Progenitor cell of endocrine pancreas (in vitro differentiated cells): ENCODE measurements at regions not wholly inside any gene's neighbourhood (a gene's known extent, or its start where the extent isn't known, plus 50 kb on each side); places are given as distances from the start of the nearest gene placed in this dataset.
A peak's percentile ranks its signal among the peaks of the same experiment; 100 is the strongest.

Experiments
- DNase-seq: peaks from one replicate; pipeline ENCODE4 v3.0.0; 2021; ENCODE audit warnings: low spot score; ENCODE audit not compliant: unreplicated experiment
- H3K27ac Mint-ChIP-seq: 2 replicates; pipeline ENCODE4 v1.8.0; 2021; ENCODE audit warnings: mild to moderate bottlenecking, moderate library complexity, mixed read lengths
- H3K27me3 Mint-ChIP-seq: 2 replicates; pipeline ENCODE4 v1.8.0; 2021; ENCODE audit warnings: mixed read lengths
- H3K36me3 Mint-ChIP-seq: 2 replicates; pipeline ENCODE4 v1.8.0; 2022; ENCODE audit warnings: mixed read lengths; ENCODE audit not compliant: insufficient read depth
- H3K4me1 Mint-ChIP-seq: 2 replicates; pipeline ENCODE4 v1.8.0; 2021; ENCODE audit warnings: low read depth, mixed read lengths
- H3K4me3 Mint-ChIP-seq: 2 replicates; pipeline ENCODE4 v1.8.0; 2021; ENCODE audit warnings: low read depth, mild to moderate bottlenecking, moderate library complexity, mixed read lengths
- H3K9me3 Mint-ChIP-seq: 2 replicates; pipeline ENCODE4 v1.8.0; 2021; ENCODE audit warnings: low read depth, mixed read lengths
- TF ChIP-seq, protein P1 (sequence below): fragments of 200-600 bp; sonication (generic); IDR thresholded peaks from one replicate; pipeline ENCODE4 v1.5.0; 2021; ENCODE audit warnings: antibody characterized with exemption, mild to moderate bottlenecking; ENCODE audit not compliant: unreplicated experiment

DNA sequence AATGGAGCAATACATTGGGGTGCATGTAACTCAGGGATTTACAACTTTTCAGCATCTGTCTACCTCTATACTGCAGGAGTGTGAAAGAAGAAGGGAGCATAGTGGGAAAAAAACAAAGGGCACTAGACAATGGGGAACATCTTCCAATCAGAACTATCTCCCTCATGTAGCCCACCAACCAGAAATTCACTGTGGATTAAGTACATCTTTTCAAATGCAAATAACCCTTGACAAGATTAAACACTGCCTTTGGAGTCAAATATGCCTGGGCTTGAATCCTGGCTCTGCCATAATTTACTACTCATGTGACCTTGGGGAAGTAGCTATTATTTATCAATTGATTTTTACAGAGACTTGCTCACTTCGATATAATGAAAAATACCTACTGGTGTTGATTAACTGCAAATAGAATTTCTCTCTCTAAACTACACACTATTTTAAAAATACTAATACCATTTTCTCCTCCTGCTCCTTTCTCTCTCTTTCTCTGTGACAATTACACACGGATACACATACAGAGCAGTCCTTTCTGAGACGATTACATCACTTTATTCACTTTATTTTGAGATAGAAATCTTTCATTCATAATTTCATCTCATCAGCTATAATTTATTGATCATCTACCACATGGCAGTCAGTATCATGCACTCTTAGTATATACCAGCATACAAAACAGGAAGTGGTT is 783.7 kb downstream of the FRK start:
- H3K27ac Mint-ChIP-seq = no peak overlapping the region
- H3K9me3 Mint-ChIP-seq = peaks cover under 1% of the 10 kb centered on the region
- H3K36me3 Mint-ChIP-seq = no peaks in the 10 kb centered on the region
- H3K27me3 Mint-ChIP-seq = no peaks in the 10 kb centered on the region
- no peak overlapping the region for H3K4me3 Mint-ChIP-seq
- peaks cover 7% of the 10 kb centered on the region for H3K4me1 Mint-ChIP-seq
- TF ChIP-seq, protein P1, sequence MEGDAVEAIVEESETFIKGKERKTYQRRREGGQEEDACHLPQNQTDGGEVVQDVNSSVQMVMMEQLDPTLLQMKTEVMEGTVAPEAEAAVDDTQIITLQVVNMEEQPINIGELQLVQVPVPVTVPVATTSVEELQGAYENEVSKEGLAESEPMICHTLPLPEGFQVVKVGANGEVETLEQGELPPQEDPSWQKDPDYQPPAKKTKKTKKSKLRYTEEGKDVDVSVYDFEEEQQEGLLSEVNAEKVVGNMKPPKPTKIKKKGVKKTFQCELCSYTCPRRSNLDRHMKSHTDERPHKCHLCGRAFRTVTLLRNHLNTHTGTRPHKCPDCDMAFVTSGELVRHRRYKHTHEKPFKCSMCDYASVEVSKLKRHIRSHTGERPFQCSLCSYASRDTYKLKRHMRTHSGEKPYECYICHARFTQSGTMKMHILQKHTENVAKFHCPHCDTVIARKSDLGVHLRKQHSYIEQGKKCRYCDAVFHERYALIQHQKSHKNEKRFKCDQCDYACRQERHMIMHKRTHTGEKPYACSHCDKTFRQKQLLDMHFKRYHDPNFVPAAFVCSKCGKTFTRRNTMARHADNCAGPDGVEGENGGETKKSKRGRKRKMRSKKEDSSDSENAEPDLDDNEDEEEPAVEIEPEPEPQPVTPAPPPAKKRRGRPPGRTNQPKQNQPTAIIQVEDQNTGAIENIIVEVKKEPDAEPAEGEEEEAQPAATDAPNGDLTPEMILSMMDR = no peak
- DNase-seq = no peak

- H3K4me1 Mint-ChIP-seq = peaks cover 7% of the 10 kb centered on the region
- no peak overlapping the region for H3K27ac Mint-ChIP-seq
- H3K4me3 Mint-ChIP-seq = no peak overlapping the region
- H3K9me3 Mint-ChIP-seq = peaks cover 3% of the 10 kb centered on the region
- no peaks in the 10 kb centered on the region for H3K27me3 Mint-ChIP-seq
- TF ChIP-seq, protein P1 = no peak
- H3K36me3 Mint-ChIP-seq = no peaks in the 10 kb centered on the region
- no peak for DNase-seq
These were observed 788.4 kb downstream of the FRK start for GRCh38 chr6:115272311-115272710.

GRCh38 chr6:115271434-115271833 is 789.3 kb downstream of the FRK start:
- TF ChIP-seq, protein P1 = peak; percentile 25
- Mint-ChIP-seq H3K9me3 (peaks cover 3% of the 10 kb centered on the region), H3K4me1 (peaks cover 7% of the 10 kb centered on the region), H3K4me3 (no peak overlapping the region), H3K36me3 (no peaks in the 10 kb centered on the region), H3K27me3 (no peaks in the 10 kb centered on the region), H3K27ac (no peak overlapping the region)
- no peak for DNase-seq

DNA sequence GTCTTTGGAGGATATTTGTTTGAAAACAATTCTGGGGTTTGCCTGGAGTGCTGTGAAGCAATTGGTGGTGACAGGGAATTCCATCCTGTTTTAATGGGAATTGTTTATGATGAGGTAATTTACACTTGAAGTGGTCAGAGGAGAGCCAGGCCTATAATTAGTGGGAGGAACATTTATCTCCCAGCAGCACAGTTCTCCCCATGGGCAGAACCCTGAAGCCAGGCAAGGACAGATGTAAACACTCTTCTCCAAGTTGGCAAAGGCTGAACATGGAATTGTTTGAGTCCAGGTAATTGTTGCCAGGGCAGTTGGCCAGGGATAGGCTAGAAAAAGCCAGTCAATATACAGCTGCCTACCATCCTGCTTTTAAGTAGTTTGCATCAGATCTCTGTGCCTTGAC is 789.7 kb downstream of the FRK start:
- Mint-ChIP-seq H3K4me1 (peaks cover 11% of the 10 kb centered on the region), H3K4me3 (no peak overlapping the region), H3K9me3 (peaks cover 3% of the 10 kb centered on the region), H3K27me3 (no peaks in the 10 kb centered on the region), H3K36me3 (no peaks in the 10 kb centered on the region), H3K27ac (peak overlapping the region; percentile 8)
- TF ChIP-seq, protein P1 = no peak
- no peak for DNase-seq

- no peak for DNase-seq
- Mint-ChIP-seq H3K4me3 (no peak overlapping the region), H3K36me3 (no peaks in the 10 kb centered on the region), H3K27me3 (no peaks in the 10 kb centered on the region), H3K4me1 (no peaks in the 10 kb centered on the region), H3K27ac (no peak overlapping the region), H3K9me3 (peaks cover 4% of the 10 kb centered on the region)
- TF ChIP-seq, protein P1 = no peak
These were observed 819.3 kb downstream of the FRK start for GRCh38 chr6:115241373-115241772.
